NB4 (cell line): ENCODE measurements at regions not wholly inside any gene's neighbourhood (a gene's known extent, or its start where the extent isn't known, plus 50 kb on each side); places are given as distances from the start of the nearest gene placed in this dataset.

Experiments
- DNase-seq: peaks from one replicate; pipeline ENCODE4 v3.0.0; 2010; ENCODE audit warnings: low read depth
- H3K4me3 ChIP-seq: one replicate; pipeline ENCODE4 v1.5.1; 2011; ENCODE audit warnings: mild to moderate bottlenecking, low read depth, low read length, moderate library complexity
- CTCF ChIP-seq: IDR thresholded peaks from one replicate; pipeline ENCODE4 v1.5.1; 2012; ENCODE audit warnings: low read depth, low read length
- MYC ChIP-seq: IDR thresholded peaks from 2 replicates; pipeline ENCODE4 v1.6.1; 2011; ENCODE audit warnings: low read depth, low read length
- POLR2A ChIP-seq: IDR thresholded peaks from 2 replicates; pipeline ENCODE4 v1.6.1; 2011; ENCODE audit warnings: mild to moderate bottlenecking; ENCODE audit not compliant: insufficient read length; ENCODE audit errors: extremely low read depth
- TF ChIP-seq, protein P1 (sequence below): IDR thresholded peaks from 2 replicates; pipeline ENCODE4 v1.6.1; 2011; ENCODE audit warnings: low read depth, low read length

- no peak overlapping the region for H3K4me3 ChIP-seq
- DNase-seq = no peak
- TF ChIP-seq MYC (no peak), POLR2A (no peak), CTCF (no peak)
- TF ChIP-seq, protein P1, sequence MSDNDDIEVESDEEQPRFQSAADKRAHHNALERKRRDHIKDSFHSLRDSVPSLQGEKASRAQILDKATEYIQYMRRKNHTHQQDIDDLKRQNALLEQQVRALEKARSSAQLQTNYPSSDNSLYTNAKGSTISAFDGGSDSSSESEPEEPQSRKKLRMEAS = no peak
These were observed 235.3 kb downstream of the CETN3 start for GRCh38 chr5:90174236-90174635.

DNA sequence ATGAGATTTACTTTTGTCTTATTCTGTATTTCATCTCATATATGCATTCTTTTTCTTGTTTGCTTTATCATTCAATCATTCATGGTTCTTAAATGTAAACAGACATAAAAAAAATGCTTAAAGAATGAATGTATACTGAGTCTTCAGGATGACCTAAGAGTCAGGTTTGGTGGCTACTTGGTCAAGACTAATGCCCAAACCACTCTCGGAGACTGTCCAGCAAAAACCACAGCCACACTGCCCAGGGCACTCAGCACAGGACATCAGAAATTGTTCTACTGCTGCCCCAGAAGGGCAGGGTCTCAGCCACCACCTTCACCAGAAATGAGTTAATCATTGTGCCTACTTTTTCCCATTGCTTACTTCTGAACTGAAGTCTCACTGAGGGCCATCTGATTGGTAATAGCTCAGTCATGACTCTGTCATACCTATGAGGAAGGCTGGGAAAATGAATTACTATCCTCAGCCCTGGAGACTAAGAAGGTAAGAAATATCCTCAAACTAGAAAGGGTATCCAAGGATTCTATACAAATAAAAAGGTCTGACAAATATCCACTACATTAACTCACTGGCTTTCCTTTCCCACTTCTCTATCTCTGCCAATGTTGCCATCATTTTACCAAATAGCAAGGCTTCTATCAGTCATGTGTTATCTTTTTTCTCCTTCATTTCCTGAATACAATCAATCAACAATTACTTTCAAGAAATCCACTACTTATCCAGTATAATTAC lies 236.1 kb downstream of the CETN3 start:
- TF ChIP-seq, protein P1 = no peak
- TF ChIP-seq MYC (no peak), POLR2A (no peak), CTCF (no peak)
- DNase-seq = no peak
- no peak overlapping the region for H3K4me3 ChIP-seq

DNA sequence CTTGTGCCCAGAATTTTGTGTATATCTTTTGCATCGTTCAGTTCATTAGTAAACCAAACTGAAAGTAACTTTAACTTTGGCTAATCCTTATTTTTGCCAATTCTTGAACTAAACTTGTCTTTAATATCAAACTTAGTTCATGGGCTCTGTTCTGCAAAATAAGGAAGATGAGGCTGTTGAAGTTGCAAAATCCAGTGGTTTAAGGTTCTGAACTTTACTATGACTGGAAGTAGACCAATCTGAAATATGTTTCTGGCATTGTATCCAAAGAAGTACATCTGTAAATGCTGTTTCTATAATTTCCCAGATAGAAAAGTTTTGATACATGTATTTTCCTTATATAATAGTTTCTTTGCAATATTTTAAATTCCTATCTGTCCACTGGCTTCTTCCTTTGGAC lies 238.1 kb downstream of the CETN3 start:
- no peak for TF ChIP-seq MYC
- TF ChIP-seq, protein P1 = no peak
- no peak for TF ChIP-seq POLR2A
- no peak for TF ChIP-seq CTCF
- H3K4me3 ChIP-seq = no peak overlapping the region
- no peak for DNase-seq

DNA sequence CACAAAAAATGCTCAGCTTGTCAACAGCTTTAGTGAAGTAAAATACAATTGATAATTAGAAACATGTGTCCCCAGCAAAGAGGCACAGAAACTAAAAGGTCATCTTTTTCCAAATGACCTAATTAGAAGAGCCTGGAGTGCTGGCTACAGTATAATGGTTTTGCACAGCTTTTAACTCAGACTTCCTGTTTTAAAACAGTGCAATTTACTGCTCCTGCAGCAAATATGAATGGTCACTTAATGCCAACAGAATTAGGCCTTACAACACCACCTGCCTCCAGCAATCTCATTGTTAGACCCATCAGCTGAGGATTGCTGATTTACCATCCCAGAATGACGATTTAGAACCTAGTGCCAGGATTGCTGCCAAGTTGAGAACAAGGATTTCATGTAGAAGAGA lies 239.3 kb downstream of the CETN3 start:
- no peak for DNase-seq
- TF ChIP-seq MYC (no peak), POLR2A (no peak), CTCF (no peak)
- TF ChIP-seq, protein P1 = no peak
- H3K4me3 ChIP-seq = no peak overlapping the region

DNA sequence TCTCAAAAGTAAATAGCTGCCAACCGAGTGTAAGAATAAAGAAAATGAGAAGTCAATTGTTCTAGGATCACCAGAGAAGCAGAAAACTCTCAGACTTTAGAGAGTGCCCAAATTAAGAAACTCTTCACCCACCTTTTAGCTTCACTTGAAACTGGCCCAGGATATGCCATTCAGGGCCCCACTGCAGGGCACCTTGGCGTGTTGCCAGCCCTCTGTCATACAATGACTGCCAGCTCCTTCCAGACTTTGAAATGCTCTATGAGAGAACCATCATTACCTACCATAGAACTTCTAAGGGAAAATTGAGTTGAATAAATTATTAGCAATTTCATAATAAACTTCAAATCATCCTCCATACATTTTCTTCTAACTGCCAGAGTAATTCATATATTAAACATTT lies 240.5 kb downstream of the CETN3 start:
- no peak for TF ChIP-seq CTCF
- no peak for TF ChIP-seq MYC
- TF ChIP-seq POLR2A = no peak
- TF ChIP-seq, protein P1 = no peak
- no peak for DNase-seq
- H3K4me3 ChIP-seq = no peak overlapping the region
